ENCODE measurements at regions not wholly inside any gene's neighbourhood (a gene's known extent, or its start where the extent isn't known, plus 50 kb on each side); places are given as distances from the start of the nearest gene placed in this dataset.

GRCh38 chr10:128924918-128925317 is 542.1 kb upstream of the MGMT start:
- no peak for DNase-seq (ENCODE audit: low read depth, low spot score)

DNA sequence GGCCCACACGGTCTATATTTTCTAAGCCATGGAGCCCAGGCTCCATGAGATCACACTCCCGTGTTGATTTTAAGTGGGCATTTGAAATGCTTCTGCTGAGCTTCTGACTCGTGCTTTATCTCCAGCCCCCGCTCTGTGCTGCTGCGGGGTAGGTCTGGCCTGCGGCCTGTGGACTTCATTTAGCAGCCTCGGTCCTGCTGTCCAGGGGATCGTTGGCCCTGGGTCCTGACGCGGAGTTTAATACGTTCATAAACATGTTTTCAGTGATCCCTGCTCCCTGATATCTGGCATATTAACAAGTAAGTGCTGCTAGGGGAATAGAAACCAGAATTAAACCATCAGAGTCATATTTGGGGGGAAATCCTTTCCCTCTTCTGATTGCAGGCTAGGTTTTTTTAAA is 540.3 kb upstream of the MGMT start:
- no peak for DNase-seq (ENCODE audit: low read depth, low spot score)

DNA sequence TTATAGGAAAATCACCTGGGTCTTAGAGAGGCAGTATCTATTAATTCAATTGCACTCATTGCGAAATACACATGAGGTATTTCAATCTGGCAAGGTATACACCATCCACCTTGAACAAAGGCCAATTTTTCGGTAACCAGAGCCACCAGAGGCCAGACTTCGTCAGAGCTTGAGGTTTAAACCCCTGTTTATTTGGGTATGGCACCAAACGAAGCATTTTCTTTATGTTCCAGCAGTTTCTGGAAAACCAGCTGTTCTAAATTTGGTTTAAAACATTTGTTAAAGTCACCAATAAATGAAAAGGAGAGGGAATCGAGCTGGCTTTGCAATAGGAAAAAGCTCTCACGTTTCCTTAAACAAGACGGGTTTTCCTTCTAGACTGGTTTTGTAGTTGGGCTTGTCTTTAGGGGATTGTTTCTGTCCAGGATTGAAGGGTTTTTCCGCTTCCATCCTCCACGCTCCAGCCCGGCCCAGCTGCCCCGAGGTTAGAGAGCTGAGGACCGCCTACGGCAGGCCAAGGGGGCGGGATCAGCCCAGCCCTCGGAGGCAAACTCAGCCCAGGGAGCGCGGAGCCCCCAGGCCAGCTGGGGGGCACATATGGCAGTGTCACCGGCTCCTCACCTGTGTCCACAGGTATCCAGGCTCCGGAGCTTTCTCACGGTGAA is 539.4 kb upstream of the MGMT start:
- no peak for DNase-seq (ENCODE audit: low read depth, low spot score)

- no peak for DNase-seq (ENCODE audit: low read depth, low spot score)
These were observed 538.7 kb upstream of the MGMT start for GRCh38 chr10:128928231-128928836.

DNA sequence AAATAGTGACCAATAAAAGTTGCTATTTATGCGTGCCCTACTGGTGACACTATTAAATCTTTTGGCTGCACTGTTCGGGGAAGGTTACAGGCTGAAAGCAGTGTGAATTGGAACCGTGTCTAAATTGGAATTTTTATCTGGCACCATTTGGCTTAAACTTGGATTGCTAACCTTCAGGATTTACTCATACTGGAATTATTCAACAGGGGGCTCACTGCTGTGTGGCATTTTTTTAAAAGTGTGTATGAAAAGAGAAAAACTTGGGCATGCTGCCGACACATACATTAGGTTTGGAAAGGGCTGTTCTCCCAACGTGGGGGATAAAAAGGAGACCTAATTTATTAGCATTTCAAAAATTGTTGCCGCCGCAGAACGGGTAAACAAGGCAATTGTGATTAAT is 537.9 kb upstream of the MGMT start:
- no peak for DNase-seq (ENCODE audit: low read depth, low spot score)

GRCh38 chr10:128929767-128930166 is 537.3 kb upstream of the MGMT start:
- DNase-seq (ENCODE audit: low read depth, low spot score): no peak

DNA sequence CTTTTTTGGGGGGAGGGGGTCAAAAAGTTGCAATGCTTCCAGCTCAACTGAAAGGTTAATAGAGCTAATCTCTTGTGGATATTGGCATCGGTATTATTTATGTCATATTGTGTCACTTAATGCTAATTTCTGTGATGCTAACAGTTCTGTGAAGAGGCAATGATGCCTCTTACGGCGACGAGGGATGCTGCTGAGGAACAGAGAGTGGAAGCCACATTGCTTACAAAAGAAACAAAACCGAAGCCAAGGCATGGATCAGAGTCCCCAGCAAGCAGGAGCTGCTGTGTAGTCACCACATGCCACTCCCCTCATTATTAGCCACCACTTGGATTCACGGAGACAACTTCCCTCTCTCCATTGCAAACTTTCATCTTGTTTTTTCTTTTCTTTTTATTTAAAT is 536.5 kb upstream of the MGMT start:
- no peak for DNase-seq (ENCODE audit: low read depth, low spot score)

GRCh38 chr10:128932071-128932820 is 534.8 kb upstream of the MGMT start:
- DNase-seq (ENCODE audit: low read depth, low spot score): no peak

DNA sequence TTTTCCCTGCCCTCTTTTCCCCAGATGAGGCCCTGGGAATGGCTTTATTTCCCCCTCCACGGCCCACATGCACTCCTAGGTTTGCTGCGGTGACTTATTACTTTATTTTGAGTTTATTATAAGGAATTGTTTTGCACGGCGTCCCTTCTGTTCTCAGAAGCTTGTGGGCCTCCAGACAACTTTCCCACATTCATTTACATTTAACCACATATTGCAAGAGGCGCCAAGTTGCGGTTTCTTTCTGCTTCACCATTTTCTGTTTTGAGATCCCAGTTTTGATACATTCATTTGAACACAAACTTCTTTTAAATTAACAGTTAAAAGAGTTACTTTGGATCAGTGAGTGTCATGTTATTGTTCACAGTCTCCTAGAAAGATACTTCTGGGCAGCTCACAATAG is 532.5 kb upstream of the MGMT start:
- no peak for DNase-seq (ENCODE audit: low read depth, low spot score)

- no peak for DNase-seq (ENCODE audit: low read depth, low spot score)
These were observed 530.6 kb upstream of the MGMT start for GRCh38 chr10:128936392-128936791.

DNA sequence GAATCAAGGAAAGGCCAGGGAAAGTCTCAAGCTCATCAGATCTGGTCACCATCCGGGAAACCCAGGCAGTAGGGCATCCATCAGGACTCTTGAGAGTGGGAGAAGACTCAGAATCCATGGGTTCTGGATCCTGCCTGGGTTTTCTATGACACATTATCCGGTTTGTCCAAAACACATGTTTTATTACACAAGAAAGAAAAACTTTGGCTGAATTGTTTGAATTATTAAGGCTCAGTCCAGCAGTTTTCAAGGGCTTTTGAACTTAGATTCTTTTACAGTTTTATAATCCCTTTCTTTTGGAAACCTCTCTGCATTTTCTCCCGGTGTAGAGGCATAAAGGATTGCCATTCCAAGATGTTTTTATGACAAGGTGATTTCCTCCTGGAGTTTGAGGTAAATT is 528.5 kb upstream of the MGMT start:
- no peak for DNase-seq (ENCODE audit: low read depth, low spot score)

GRCh38 chr10:128940081-128940480 is 527.0 kb upstream of the MGMT start:
- no peak for DNase-seq (ENCODE audit: low read depth, low spot score)

DNA sequence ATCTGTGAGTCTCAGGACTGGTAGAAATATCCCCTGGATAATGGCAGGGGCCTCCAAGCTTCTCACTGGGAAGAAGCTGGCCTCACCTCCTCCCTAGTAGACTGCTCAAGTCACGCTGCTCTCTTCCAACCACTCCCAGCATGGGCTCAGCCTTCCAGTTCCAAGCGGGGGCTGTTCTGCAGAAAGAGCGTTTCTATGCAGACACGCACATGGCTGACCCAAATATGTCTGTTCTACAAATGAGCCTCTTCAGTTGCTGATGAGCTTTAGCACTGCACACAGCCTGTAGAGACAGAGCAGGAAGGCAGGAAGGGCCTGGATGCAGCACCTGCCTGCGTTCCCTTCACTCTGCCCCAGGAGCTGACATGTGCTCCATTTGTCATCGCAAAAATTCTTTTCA is 523.9 kb upstream of the MGMT start:
- no peak for DNase-seq (ENCODE audit: low read depth, low spot score)

- DNase-seq (ENCODE audit: low read depth, low spot score): no peak
These were observed 521.6 kb upstream of the MGMT start for GRCh38 chr10:128945398-128945797.

GRCh38 chr10:128950159-128950915 is 516.7 kb upstream of the MGMT start:
- DNase-seq (ENCODE audit: low read depth, low spot score): no peak

GRCh38 chr10:128950916-128951275 is 516.1 kb upstream of the MGMT start:
- DNase-seq (ENCODE audit: low read depth, low spot score): no peak

GRCh38 chr10:128952856-128953255 is 514.2 kb upstream of the MGMT start:
- DNase-seq (ENCODE audit: low read depth, low spot score): no peak

- no peak for DNase-seq (ENCODE audit: low read depth, low spot score)
These were observed 510.9 kb upstream of the MGMT start for GRCh38 chr10:128956149-128956548.

DNA sequence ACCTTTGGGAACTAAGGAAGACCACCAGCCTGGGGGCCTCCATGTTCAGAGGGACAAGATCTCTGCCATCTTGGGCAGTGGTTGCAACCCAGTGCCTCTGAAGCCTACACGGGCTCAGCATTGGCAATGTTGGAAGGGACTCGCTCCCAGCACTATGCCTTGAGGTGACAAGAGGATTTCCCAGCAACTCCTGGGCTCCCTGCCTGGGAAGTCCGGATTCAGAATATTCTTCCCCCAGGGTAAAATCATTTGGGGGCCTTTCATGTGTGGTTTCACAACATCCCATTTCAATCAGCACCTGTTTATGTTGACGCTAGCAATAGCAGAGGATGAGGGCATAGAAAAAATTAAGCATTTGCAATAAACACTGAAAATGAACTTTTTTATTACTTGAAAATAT is 509.8 kb upstream of the MGMT start:
- no peak for DNase-seq (ENCODE audit: low read depth, low spot score)

DNA sequence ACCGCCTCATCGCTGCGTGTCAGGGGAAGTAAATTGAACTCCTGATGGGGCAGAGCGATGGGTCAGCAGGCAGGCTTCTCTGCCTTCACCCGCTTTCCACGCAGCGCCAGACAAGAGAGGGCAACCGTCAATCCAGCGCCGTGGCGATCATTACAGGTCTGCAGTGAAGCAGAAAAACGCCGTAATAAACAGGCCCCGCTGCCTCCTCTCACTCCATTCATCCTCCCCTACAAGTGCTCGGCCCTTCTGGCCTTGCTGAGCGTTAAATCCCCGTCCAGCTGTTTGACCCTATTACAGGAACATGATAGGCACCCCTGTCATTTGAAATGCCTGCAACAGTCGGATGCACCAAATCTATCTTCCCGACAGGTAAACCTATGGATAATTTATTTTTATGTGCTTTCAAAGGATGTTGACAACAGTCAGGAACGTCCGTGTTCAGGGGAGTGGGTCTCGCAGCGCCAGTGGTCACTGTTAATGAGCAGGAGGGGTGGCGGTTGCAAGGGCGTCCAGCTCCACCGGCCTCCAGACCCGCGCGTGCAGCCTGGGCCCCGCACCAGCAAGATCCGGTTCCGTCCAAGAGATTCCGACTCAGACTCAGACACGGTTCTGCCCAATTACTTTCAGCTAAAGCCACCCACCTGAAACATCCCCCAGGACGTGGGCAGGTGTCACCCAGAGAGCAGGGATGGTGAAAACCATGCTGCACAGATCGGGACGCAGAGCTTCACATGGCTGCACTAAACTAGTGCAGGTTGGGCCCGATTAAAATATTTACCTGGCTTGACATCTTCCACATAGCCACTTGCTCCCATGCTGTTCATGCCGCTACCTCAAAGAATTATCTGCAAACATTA is 508.0 kb upstream of the MGMT start:
- DNase-seq (ENCODE audit: low read depth, low spot score): no peak

GRCh38 chr10:128959746-128960145 is 507.3 kb upstream of the MGMT start:
- DNase-seq (ENCODE audit: low read depth, low spot score): no peak

All from activated CD4-positive, CD25-positive, alpha-beta regulatory T cell treated with anti-CD3 and anti-CD28 coated beads, Interleukin-2, amount 50 U/mL, for 16 hours (primary cell).